ENCODE measurements at regions not wholly inside any gene's neighbourhood (a gene's known extent, or its start where the extent isn't known, plus 50 kb on each side); places are given as distances from the start of the nearest gene placed in this dataset.

- Histone ChIP-seq H2BK12ac (ENCODE audit: low read length) (no peak overlapping the region), H3K23ac (ENCODE audit: low read depth, low read length, poor library complexity) (no peak overlapping the region), H2AK5ac (ENCODE audit: low read depth, low read length) (no peak overlapping the region), H3K27ac (replicated peaks; ENCODE audit: low read length) (no peak overlapping the region), H3K9ac (ENCODE audit: low read depth, low read length, poor library complexity) (no peak overlapping the region), H2BK120ac (ENCODE audit: low read depth, low read length) (no peak overlapping the region), H4K8ac (ENCODE audit: low read depth, low read length) (no peak overlapping the region), H3K4me2 (ENCODE audit: insufficient read depth, low read length, poor library complexity, severe bottlenecking) (no peak overlapping the region), H3K14ac (ENCODE audit: low read length) (no peak overlapping the region), H3K36me3 (replicated peaks in 1 of 2; ENCODE audit: control insufficient read depth in 2 of 2, insufficient read depth in 2 of 2, low read length in 2 of 2) (no peaks in the 10 kb centered on the region), H3K18ac (ENCODE audit: low read length) (no peak overlapping the region), H2BK15ac (ENCODE audit: low read length) (no peak overlapping the region), H4K91ac (ENCODE audit: low read depth, low read length, poor library complexity) (no peak overlapping the region), H3K79me1 (ENCODE audit: low read depth, low read length) (no peaks in the 10 kb centered on the region), H3K27me3 (ENCODE audit: control insufficient read depth in 3 of 3, insufficient read depth in 3 of 3, low read depth in 1 of 3, low read length in 3 of 3) (no peaks in the 10 kb centered on the region), H2AFZ (ENCODE audit: low read length) (no peak overlapping the region), H3K4ac (ENCODE audit: low read length) (no peak overlapping the region), H3K4me3 (ENCODE audit: low read length in 2 of 2) (no peak overlapping the region), H3K4me1 (ENCODE audit: control insufficient read depth in 2 of 2, insufficient read depth in 1 of 2, low read depth in 1 of 2, low read length in 2 of 2) (no peaks in the 10 kb centered on the region), H3K9me3 (replicated peaks in 1 of 2; ENCODE audit: control insufficient read depth in 2 of 2, insufficient read depth in 1 of 2, low read depth in 1 of 2, low read length in 2 of 2) (no peaks in the 10 kb centered on the region), H2BK5ac (ENCODE audit: low read length) (no peak overlapping the region)
- WGBS, 2 donors (ENCODE audit: extremely low coverage in 2 of 2, insufficient read length in 2 of 2, insufficient replicate concordance in 1 of 2): no CpG with 5 or more reads among the region's 1 CpG
- DNase-seq (ENCODE audit: low spot score): no peak
Observed at GRCh38 chr18:64850791-64851190, 701.9 kb upstream of the LINC00305 start.

DNA sequence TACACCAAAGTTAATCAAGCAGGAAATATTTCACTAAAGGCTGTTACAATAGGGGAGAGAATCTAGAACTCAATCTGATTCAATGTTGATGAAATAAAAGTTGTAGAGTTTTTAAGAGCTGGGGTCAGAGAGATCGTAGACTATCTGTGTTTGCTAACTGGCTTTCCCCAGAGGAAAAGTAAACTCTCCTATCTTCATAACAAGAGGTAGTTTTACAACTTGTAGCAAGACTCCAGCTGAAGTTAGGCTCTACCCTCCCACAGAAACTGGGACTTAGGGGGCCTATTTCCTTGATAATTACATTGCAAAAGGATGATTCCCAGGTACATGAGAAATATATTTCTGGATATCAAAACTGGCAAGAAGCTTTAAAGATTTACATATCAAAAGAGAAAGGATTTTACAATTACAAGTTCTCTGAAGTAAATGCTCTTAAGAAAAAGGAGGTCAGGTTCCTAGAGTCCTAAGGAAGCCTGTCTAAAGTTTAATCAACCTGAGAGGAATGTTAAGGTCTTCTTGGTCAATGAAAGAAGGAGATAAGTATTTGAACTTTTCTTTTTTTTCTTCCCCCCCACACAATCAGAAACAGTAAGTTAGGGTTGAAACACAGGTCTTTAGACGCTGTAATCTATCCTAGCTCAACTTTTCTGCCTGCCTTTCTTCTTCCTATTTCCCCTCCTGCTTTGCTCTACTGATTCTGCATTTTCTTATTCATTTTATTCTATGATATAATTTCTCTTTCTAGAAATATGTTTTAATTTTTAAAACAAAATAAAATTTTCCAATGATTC is 692.2 kb upstream of the LINC00305 start:
- H3K36me3 ChIP-seq (replicated peaks in 1 of 2; ENCODE audit: control insufficient read depth in 2 of 2, insufficient read depth in 2 of 2, low read length in 2 of 2): no peaks in the 10 kb centered on the region
- H3K79me1 ChIP-seq (ENCODE audit: low read depth, low read length): no peaks in the 10 kb centered on the region
- H3K4me2 ChIP-seq (ENCODE audit: insufficient read depth, low read length, poor library complexity, severe bottlenecking): no peak overlapping the region
- H3K27me3 ChIP-seq (ENCODE audit: control insufficient read depth in 3 of 3, insufficient read depth in 3 of 3, low read depth in 1 of 3, low read length in 3 of 3): no peaks in the 10 kb centered on the region
- H3K27ac ChIP-seq (replicated peaks; ENCODE audit: low read length): no peak overlapping the region
- no peak overlapping the region for H4K91ac ChIP-seq (ENCODE audit: low read depth, low read length, poor library complexity)
- no peak overlapping the region for H2BK5ac ChIP-seq (ENCODE audit: low read length)
- no peak overlapping the region for H3K9ac ChIP-seq (ENCODE audit: low read depth, low read length, poor library complexity)
- H3K9me3 ChIP-seq (replicated peaks in 1 of 2; ENCODE audit: control insufficient read depth in 2 of 2, insufficient read depth in 1 of 2, low read depth in 1 of 2, low read length in 2 of 2): no peaks in the 10 kb centered on the region
- no peak overlapping the region for H2BK120ac ChIP-seq (ENCODE audit: low read depth, low read length)
- DNase-seq (ENCODE audit: low spot score): no peak
- H3K23ac ChIP-seq (ENCODE audit: low read depth, low read length, poor library complexity): no peak overlapping the region
- WGBS, 2 donors (ENCODE audit: extremely low coverage in 2 of 2, insufficient read length in 2 of 2, insufficient replicate concordance in 1 of 2): no CpG with 5 or more reads among the region's 2 CpGs
- no peak overlapping the region for H3K4ac ChIP-seq (ENCODE audit: low read length)
- no peak overlapping the region for H3K18ac ChIP-seq (ENCODE audit: low read length)
- H3K14ac ChIP-seq (ENCODE audit: low read length): no peak overlapping the region
- no peaks in the 10 kb centered on the region for H3K4me1 ChIP-seq (ENCODE audit: control insufficient read depth in 2 of 2, insufficient read depth in 1 of 2, low read depth in 1 of 2, low read length in 2 of 2)
- H2AFZ ChIP-seq (ENCODE audit: low read length): peak overlapping the region; percentile 35
- H3K4me3 ChIP-seq (ENCODE audit: low read length in 2 of 2): no peak overlapping the region
- no peak overlapping the region for H2BK15ac ChIP-seq (ENCODE audit: low read length)
- H2BK12ac ChIP-seq (ENCODE audit: low read length): no peak overlapping the region
- H2AK5ac ChIP-seq (ENCODE audit: low read depth, low read length): no peak overlapping the region
- no peak overlapping the region for H4K8ac ChIP-seq (ENCODE audit: low read depth, low read length)

- no peaks in the 10 kb centered on the region for H3K27me3 ChIP-seq (ENCODE audit: control insufficient read depth in 3 of 3, insufficient read depth in 3 of 3, low read depth in 1 of 3, low read length in 3 of 3)
- H3K4me2 ChIP-seq (ENCODE audit: insufficient read depth, low read length, poor library complexity, severe bottlenecking): no peak overlapping the region
- no peak overlapping the region for H3K4ac ChIP-seq (ENCODE audit: low read length)
- H3K9me3 ChIP-seq (replicated peaks in 1 of 2; ENCODE audit: control insufficient read depth in 2 of 2, insufficient read depth in 1 of 2, low read depth in 1 of 2, low read length in 2 of 2): no peaks in the 10 kb centered on the region
- no peak overlapping the region for H4K91ac ChIP-seq (ENCODE audit: low read depth, low read length, poor library complexity)
- DNase-seq (ENCODE audit: low spot score): no peak
- no peak overlapping the region for H3K14ac ChIP-seq (ENCODE audit: low read length)
- no peak overlapping the region for H2AK5ac ChIP-seq (ENCODE audit: low read depth, low read length)
- H2BK5ac ChIP-seq (ENCODE audit: low read length): no peak overlapping the region
- no peak overlapping the region for H3K23ac ChIP-seq (ENCODE audit: low read depth, low read length, poor library complexity)
- peaks cover 0 to 1% of the 10 kb centered on the region in 2 donors for H3K4me1 ChIP-seq (ENCODE audit: control insufficient read depth in 2 of 2, insufficient read depth in 1 of 2, low read depth in 1 of 2, low read length in 2 of 2)
- no peak overlapping the region for H4K8ac ChIP-seq (ENCODE audit: low read depth, low read length)
- H3K4me3 ChIP-seq (ENCODE audit: low read length in 2 of 2): no peak overlapping the region
- H2BK12ac ChIP-seq (ENCODE audit: low read length): no peak overlapping the region
- H2BK120ac ChIP-seq (ENCODE audit: low read depth, low read length): no peak overlapping the region
- no peaks in the 10 kb centered on the region for H3K79me1 ChIP-seq (ENCODE audit: low read depth, low read length)
- no peak overlapping the region for H2AFZ ChIP-seq (ENCODE audit: low read length)
- no peak overlapping the region for H2BK15ac ChIP-seq (ENCODE audit: low read length)
- no peak overlapping the region for H3K18ac ChIP-seq (ENCODE audit: low read length)
- H3K27ac ChIP-seq (replicated peaks; ENCODE audit: low read length): no peak overlapping the region
- H3K9ac ChIP-seq (ENCODE audit: low read depth, low read length, poor library complexity): no peak overlapping the region
- no CpG with 5 or more reads among the region's 3 CpGs for WGBS, 2 donors (ENCODE audit: extremely low coverage in 2 of 2, insufficient read length in 2 of 2, insufficient replicate concordance in 1 of 2)
- H3K36me3 ChIP-seq (replicated peaks in 1 of 2; ENCODE audit: control insufficient read depth in 2 of 2, insufficient read depth in 2 of 2, low read length in 2 of 2): no peaks in the 10 kb centered on the region
Observed at GRCh38 chr18:64810354-64810753, 661.5 kb upstream of the LINC00305 start.

DNA sequence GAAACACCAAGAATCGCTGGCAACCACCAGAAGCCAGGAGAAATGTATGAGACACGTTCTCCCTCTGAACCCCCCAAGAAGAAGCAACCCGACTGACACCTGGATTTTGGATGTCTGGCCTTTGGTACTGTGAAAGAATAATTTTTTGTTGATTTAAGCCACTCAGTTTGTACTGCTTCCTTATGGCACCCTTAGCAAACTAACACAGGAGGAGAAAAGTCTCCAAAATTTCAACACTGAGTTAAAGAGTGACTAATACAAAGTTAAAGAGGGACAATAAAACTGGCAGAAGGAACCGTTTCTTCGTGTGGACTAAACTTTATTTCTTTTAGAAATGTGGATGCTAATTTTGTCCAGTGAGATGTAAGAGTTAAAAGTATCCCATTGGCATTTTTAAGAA is 660.9 kb upstream of the LINC00305 start:
- no peak overlapping the region for H2AK5ac ChIP-seq (ENCODE audit: low read depth, low read length)
- no peak overlapping the region for H2BK15ac ChIP-seq (ENCODE audit: low read length)
- no peak overlapping the region for H4K8ac ChIP-seq (ENCODE audit: low read depth, low read length)
- no peak overlapping the region for H3K27ac ChIP-seq (replicated peaks; ENCODE audit: low read length)
- no peak overlapping the region for H4K91ac ChIP-seq (ENCODE audit: low read depth, low read length, poor library complexity)
- H3K27me3 ChIP-seq (ENCODE audit: control insufficient read depth in 3 of 3, insufficient read depth in 3 of 3, low read depth in 1 of 3, low read length in 3 of 3): no peaks in the 10 kb centered on the region
- no peak overlapping the region for H3K14ac ChIP-seq (ENCODE audit: low read length)
- peaks cover 0 to 1% of the 10 kb centered on the region in 2 donors for H3K4me1 ChIP-seq (ENCODE audit: control insufficient read depth in 2 of 2, insufficient read depth in 1 of 2, low read depth in 1 of 2, low read length in 2 of 2)
- WGBS, 2 donors (ENCODE audit: extremely low coverage in 2 of 2, insufficient read length in 2 of 2, insufficient replicate concordance in 1 of 2): no CpG with 5 or more reads among the region's 5 CpGs
- no peaks in the 10 kb centered on the region for H3K36me3 ChIP-seq (replicated peaks in 1 of 2; ENCODE audit: control insufficient read depth in 2 of 2, insufficient read depth in 2 of 2, low read length in 2 of 2)
- no peak overlapping the region for H3K9ac ChIP-seq (ENCODE audit: low read depth, low read length, poor library complexity)
- H3K9me3 ChIP-seq (replicated peaks in 1 of 2; ENCODE audit: control insufficient read depth in 2 of 2, insufficient read depth in 1 of 2, low read depth in 1 of 2, low read length in 2 of 2): no peaks in the 10 kb centered on the region
- H2BK120ac ChIP-seq (ENCODE audit: low read depth, low read length): no peak overlapping the region
- H2BK5ac ChIP-seq (ENCODE audit: low read length): no peak overlapping the region
- H2BK12ac ChIP-seq (ENCODE audit: low read length): no peak overlapping the region
- H3K18ac ChIP-seq (ENCODE audit: low read length): no peak overlapping the region
- H3K4ac ChIP-seq (ENCODE audit: low read length): no peak overlapping the region
- no peak overlapping the region for H3K4me2 ChIP-seq (ENCODE audit: insufficient read depth, low read length, poor library complexity, severe bottlenecking)
- no peak overlapping the region for H2AFZ ChIP-seq (ENCODE audit: low read length)
- H3K4me3 ChIP-seq (ENCODE audit: low read length in 2 of 2): no peak overlapping the region
- H3K23ac ChIP-seq (ENCODE audit: low read depth, low read length, poor library complexity): no peak overlapping the region
- DNase-seq (ENCODE audit: low spot score): no peak
- no peaks in the 10 kb centered on the region for H3K79me1 ChIP-seq (ENCODE audit: low read depth, low read length)
